Endothelial cell of umbilical vein (primary cell): ENCODE measurements at regions not wholly inside any gene's neighbourhood (a gene's known extent, or its start where the extent isn't known, plus 50 kb on each side); places are given as distances from the start of the nearest gene placed in this dataset.

Source experiments
- CTCF ChIP-seq, 2 donors: IDR thresholded peaks; 1 replicate in 1 of 2; 2 replicates in 1 of 2; pipeline ENCODE4 v1.5.1; 2011; ENCODE audit warnings: low read length in 2 of 2, mild to moderate bottlenecking in 2 of 2, moderate library complexity in 2 of 2, control low read depth in 1 of 2, inconsistent platforms in 1 of 2, low read depth in 1 of 2; ENCODE audit not compliant: insufficient read depth in 1 of 2; ENCODE audit errors: extremely low read depth in 1 of 2
- EZH2 ChIP-seq: IDR thresholded peaks from 2 replicates; pipeline ENCODE4 v1.6.1; 2012; ENCODE audit warnings: borderline replicate concordance, low read depth, mild to moderate bottlenecking, moderate library complexity, low read length, inconsistent platforms; ENCODE audit not compliant: severe bottlenecking
- FOS ChIP-seq: IDR thresholded peaks from 2 replicates; pipeline ENCODE4 v1.6.1; 2011; ENCODE audit warnings: mild to moderate bottlenecking, low read length, moderate library complexity, borderline replicate concordance; ENCODE audit not compliant: insufficient read depth
- GATA2 ChIP-seq: IDR thresholded peaks from 2 replicates; pipeline ENCODE4 v1.7.0; 2011; ENCODE audit warnings: low read depth, mild to moderate bottlenecking, moderate library complexity, mixed read lengths, low read length; ENCODE audit not compliant: insufficient read length, insufficient read depth
- JUN ChIP-seq: IDR thresholded peaks from 2 replicates; pipeline ENCODE4 v1.6.1; 2011; ENCODE audit warnings: borderline replicate concordance, low read depth; ENCODE audit not compliant: insufficient read length, insufficient read depth
- MAX ChIP-seq: IDR thresholded peaks from 2 replicates; pipeline ENCODE4 v1.6.1; 2011; ENCODE audit not compliant: insufficient read depth, insufficient read length
- MYC ChIP-seq: IDR thresholded peaks from one replicate; pipeline ENCODE4 v1.6.1; 2011; ENCODE audit warnings: mild to moderate bottlenecking, low read depth, low read length
- POLR2A ChIP-seq: IDR thresholded peaks from 2 replicates; pipeline ENCODE4 v1.6.1; 2012; ENCODE audit warnings: low read depth, mild to moderate bottlenecking, control low read depth, low read length
- POLR2AphosphoS5 ChIP-seq: IDR thresholded peaks from 2 replicates; pipeline ENCODE4 v1.6.1; 2012; ENCODE audit warnings: low read depth, mild to moderate bottlenecking, control low read depth, low read length, moderate library complexity; ENCODE audit not compliant: insufficient read depth

- TF ChIP-seq CTCF (IDR thresholded peaks at IDR 0.05; ENCODE audit: extremely low read depth in 1 of 2, insufficient read depth in 1 of 2, low read depth in 1 of 2, low read length in 2 of 2), result no peak
- TF ChIP-seq MYC, result no peak
- TF ChIP-seq EZH2, result no peak
- no peak for TF ChIP-seq POLR2A
- TF ChIP-seq POLR2AphosphoS5, result no peak
- TF ChIP-seq JUN, result no peak
- no peak for TF ChIP-seq MAX
- no peak for TF ChIP-seq FOS
- TF ChIP-seq GATA2, result no peak
These were observed 180.4 kb downstream of the NTMT2 start for GRCh38 chr1:170326186-170326585.
